HCT116 (cell line): ENCODE measurements at regions not wholly inside any gene's neighbourhood (a gene's known extent, or its start where the extent isn't known, plus 50 kb on each side); places are given as distances from the start of the nearest gene placed in this dataset.

Experiments
- ATAC-seq: fragments of 200-7000 bp; cut with Tn5 transposase; 2 replicates; pipeline ENCODE4 v1.9.1; 2020; ENCODE audit warnings: mild to moderate bottlenecking, moderate library complexity
- BruUV-seq: library from RNA; stranded (reverse); fragments of 400-500 nt; replicated peaks from 2 replicates; lab custom pipeline; 2021; lab: Mats Ljungman, UMichigan
- CTCF ChIA-PET: fragments of 300-600 bp; sonication (Branson Sonifier 250); formaldehyde crosslinking; loops from one replicate; lab custom pipeline; 2021; ENCODE audit warnings: antibody characterized with exemption; lab: Charles Lee
- POLR2A ChIA-PET: fragments of 300-600, 350-600 bp; sonication (Branson Sonifier 250); formaldehyde crosslinking; loops from one replicate; lab custom pipeline; 2021; ENCODE audit warnings: antibody characterized with exemption; lab: Charles Lee
- RAD21 ChIA-PET, 2 experiments: fragments of 300-600 bp; sonication (Branson Sonifier 250); formaldehyde crosslinking; loops; one replicate each; lab custom pipeline; 2023; ENCODE audit warnings: low total read pairs in 2 of 2; ENCODE audit not compliant: uncharacterized antibody in 2 of 2, unreplicated experiment in 2 of 2, low non-redundant PET in 1 of 2; lab: Charles Lee
- DNase-seq: peaks from one replicate; pipeline ENCODE4 v3.0.0-alpha.2; 2010; ENCODE audit warnings: low read depth, low spot score
- H2AFZ ChIP-seq: fragments of 200-600 bp; shearing (Covaris generic), sonication (generic); 2 replicates; pipeline ENCODE4 v1.6.1; 2017; ENCODE audit warnings: low read depth, mixed run types, mixed read lengths, antibody characterized with exemption, low read length; ENCODE audit not compliant: poor library complexity, severe bottlenecking
- H3K27ac ChIP-seq: 2 replicates; pipeline ENCODE4 v1.5.1; 2012; ENCODE audit warnings: low read depth, low read length
- H3K27me3 ChIP-seq: fragments of 200-600 bp; sonication (generic); 2 replicates; pipeline ENCODE4 v1.6.1; 2016; ENCODE audit warnings: mixed run types, low read length, mixed read lengths; ENCODE audit not compliant: insufficient read depth
- H3K36me3 ChIP-seq, 2 experiments: fragments of 200-500 bp in 1 of 2; fragments of 200-600 bp in 1 of 2; sonication (Bioruptor generic) in 1 of 2; sonication (generic) in 1 of 2; 2 replicates each; pipeline versions ENCODE4 v1.5.1 to v1.6.1; 2014 to 2016; ENCODE audit warnings: low read length in 2 of 2, inconsistent platforms in 1 of 2, mixed read lengths in 1 of 2, mixed run types in 1 of 2; ENCODE audit not compliant: insufficient read depth in 2 of 2, control insufficient read depth in 1 of 2
- H3K4me1 ChIP-seq, 2 experiments: fragments of 200-600 bp in 1 of 2; sonication (generic) in 1 of 2; 2 replicates each; pipeline versions ENCODE4 v1.5.1 to v1.6.1; 2012 to 2017; ENCODE audit warnings: low read length in 2 of 2, inconsistent platforms in 1 of 2, mild to moderate bottlenecking in 1 of 2, mixed read lengths in 1 of 2, mixed run types in 1 of 2, moderate library complexity in 1 of 2; ENCODE audit not compliant: insufficient read depth in 2 of 2, control insufficient read depth in 1 of 2
- H3K4me2 ChIP-seq: fragments of 200-600 bp; sonication (generic); 2 replicates; pipeline ENCODE4 v1.6.1; 2017; ENCODE audit warnings: mixed run types, low read length, mixed read lengths
- H3K4me3 ChIP-seq, 2 experiments: fragments of 200-600 bp in 1 of 2; sonication (generic) in 1 of 2; replicated peaks in 1 of 2; 2 replicates each; pipeline ENCODE4 v1.5.1; 2011 to 2016; ENCODE audit warnings: low read length in 2 of 2, control low read depth in 1 of 2, low read depth in 1 of 2, mild to moderate bottlenecking in 1 of 2, mixed read lengths in 1 of 2, mixed run types in 1 of 2
- H3K79me2 ChIP-seq: fragments of 200-600 bp; sonication (generic); 2 replicates; pipeline ENCODE4 v1.6.1; 2017; ENCODE audit warnings: mild to moderate bottlenecking, mixed run types, low read length, moderate library complexity, mixed read lengths; ENCODE audit not compliant: insufficient read depth
- H3K9ac ChIP-seq: fragments of 200-600 bp; sonication (generic); 2 replicates; pipeline ENCODE4 v1.6.1; 2016; ENCODE audit warnings: low read length, mixed read lengths
- H3K9me2 ChIP-seq: fragments of 200-600 bp; sonication (generic), shearing (Covaris generic); 2 replicates; pipeline ENCODE4 v1.6.1; 2017; ENCODE audit warnings: mixed run types, mild to moderate bottlenecking, moderate library complexity; ENCODE audit not compliant: insufficient read depth
- H3K9me3 ChIP-seq, 2 experiments: fragments of 200-500 bp in 1 of 2; fragments of 200-600 bp in 1 of 2; sonication (Bioruptor generic) in 1 of 2; sonication (generic) in 1 of 2; 2 replicates each; pipeline ENCODE4 v1.6.1; 2014 to 2017; ENCODE audit warnings: low read length in 2 of 2, mixed read lengths in 2 of 2, inconsistent platforms in 1 of 2, low read depth in 1 of 2, mild to moderate bottlenecking in 1 of 2, mixed run types in 1 of 2, moderate library complexity in 1 of 2; ENCODE audit not compliant: control insufficient read depth in 1 of 2, insufficient read depth in 1 of 2
- H4K20me1 ChIP-seq: fragments of 200-600 bp; sonication (generic), shearing (Covaris generic); 2 replicates; pipeline ENCODE4 v1.6.1; 2017; ENCODE audit warnings: mixed run types, mild to moderate bottlenecking, moderate library complexity; ENCODE audit not compliant: insufficient read depth
- ATF3 ChIP-seq: IDR thresholded peaks from 2 replicates; pipeline ENCODE4 v1.6.1; 2012
- CBX3 ChIP-seq: IDR thresholded peaks from 2 replicates; pipeline ENCODE4 v1.6.1; 2012; ENCODE audit warnings: low read depth
- CEBPB ChIP-seq: IDR thresholded peaks from 2 replicates; pipeline ENCODE4 v1.6.1; 2012; ENCODE audit warnings: low read depth
- EGR1 ChIP-seq: IDR thresholded peaks from 2 replicates; pipeline ENCODE4 v1.6.1; 2012; ENCODE audit warnings: low read depth
- ELF1 ChIP-seq: IDR thresholded peaks from 2 replicates; pipeline ENCODE4 v1.6.1; 2012; ENCODE audit warnings: low read depth, borderline replicate concordance
- EZH2 ChIP-seq: fragments of 200-600 bp; sonication (generic); IDR thresholded peaks from 2 replicates; pipeline ENCODE4 v1.6.1; 2017; ENCODE audit warnings: antibody characterized with exemption, mixed run types
- EZH2phosphoT487 ChIP-seq: fragments of 200-600 bp; IDR thresholded peaks from 2 replicates; pipeline ENCODE4 v1.6.1; 2018; ENCODE audit warnings: antibody characterized with exemption, borderline replicate concordance
- FOSL1 ChIP-seq: IDR thresholded peaks from 2 replicates; pipeline ENCODE4 v1.6.1; 2012; ENCODE audit warnings: low read depth
- POLR2A ChIP-seq: IDR thresholded peaks from 2 replicates; pipeline ENCODE4 v1.7.0; 2011; ENCODE audit warnings: borderline replicate concordance; ENCODE audit not compliant: insufficient read depth, insufficient read length; ENCODE audit errors: extremely low read depth
- POLR2AphosphoS5 ChIP-seq: IDR thresholded peaks from 2 replicates; pipeline ENCODE4 v1.6.1; 2011; ENCODE audit warnings: mild to moderate bottlenecking, low read depth, low read length, moderate library complexity
- REST ChIP-seq: IDR thresholded peaks from 2 replicates; pipeline ENCODE4 v1.6.1; 2012; ENCODE audit warnings: low read depth
- SIN3A ChIP-seq: IDR thresholded peaks from 2 replicates; pipeline ENCODE4 v1.6.1; 2012; ENCODE audit warnings: low read depth
- TCF7L2 ChIP-seq: IDR thresholded peaks from 2 replicates; pipeline ENCODE4 v1.7.0; 2011; ENCODE audit warnings: borderline replicate concordance, inconsistent platforms; ENCODE audit not compliant: insufficient read depth, insufficient read length; ENCODE audit errors: extremely low read depth
- ZNF274 ChIP-seq: fragments of 200-500 bp; sonication (Bioruptor generic); IDR thresholded peaks from 2 replicates; pipeline ENCODE4 v1.6.1; 2014; ENCODE audit warnings: mild to moderate bottlenecking, low read depth, low read length, inconsistent platforms
- intact Hi-C: fragments of 100-400 bp; cut with micrococcal nuclease; formaldehyde crosslinking; loops from 2 replicates; pipeline ENCODE4 v1.10.0; 2022

GRCh38 chr4:144223149-144223548 lies 82.6 kb upstream of the GYPA start:
- ChIA-PET RAD21 (no interaction called here), POLR2A (no interaction called here), CTCF (no interaction called here)
- TF ChIP-seq ZNF274 = no peak
- no peak for TF ChIP-seq EGR1
- TF ChIP-seq POLR2AphosphoS5 = no peak
- no peak for TF ChIP-seq EZH2
- TF ChIP-seq CBX3 = no peak
- no peak for TF ChIP-seq FOSL1
- TF ChIP-seq REST = no peak
- intact Hi-C loops = no loop called here
- Histone ChIP-seq H3K27me3 (no peaks in the 10 kb centered on the region), H2AFZ (no peak overlapping the region), H4K20me1 (no peaks in the 10 kb centered on the region), H3K27ac (no peak overlapping the region), H3K9ac (no peak overlapping the region), H3K9me3 (no peaks in the 10 kb centered on the region), H3K4me1 (no peaks in the 10 kb centered on the region), H3K4me3 (no peak overlapping the region), H3K9me2 (no peaks in the 10 kb centered on the region), H3K36me3 (no peaks in the 10 kb centered on the region), H3K79me2 (no peaks in the 10 kb centered on the region), H3K4me2 (no peak overlapping the region)
- DNase-seq (no peak), ATAC-seq (no peak)
- BruUV-seq = no TSS peak

- Histone ChIP-seq H3K36me3 (no peaks in the 10 kb centered on the region), H3K9me3 (no peaks in the 10 kb centered on the region), H3K27me3 (no peaks in the 10 kb centered on the region), H2AFZ (no peak overlapping the region), H3K79me2 (no peaks in the 10 kb centered on the region), H3K9ac (no peak overlapping the region), H3K4me3 (no peak overlapping the region), H3K27ac (no peak overlapping the region), H3K9me2 (no peaks in the 10 kb centered on the region), H3K4me1 (no peaks in the 10 kb centered on the region), H3K4me2 (no peak overlapping the region), H4K20me1 (no peaks in the 10 kb centered on the region)
- TF ChIP-seq EZH2phosphoT487 (no peak), ELF1 (no peak), ATF3 (no peak), SIN3A (no peak), CEBPB (no peak), TCF7L2 (no peak), POLR2AphosphoS5 (no peak), POLR2A (no peak), EGR1 (no peak), REST (no peak), FOSL1 (no peak)
- intact Hi-C loops = no loop called here
- CTCF ChIA-PET = no interaction called here
- ATAC-seq (no peak), DNase-seq (no peak)
- no TSS peak for BruUV-seq
- POLR2A ChIA-PET = no interaction called here
- RAD21 ChIA-PET = no interaction called here
Observed at GRCh38 chr4:144223661-144224060, 83.1 kb upstream of the GYPA start.
